ENCODE measurements at regions not wholly inside any gene's neighbourhood (a gene's known extent, or its start where the extent isn't known, plus 50 kb on each side); places are given as distances from the start of the nearest gene placed in this dataset.

DNA sequence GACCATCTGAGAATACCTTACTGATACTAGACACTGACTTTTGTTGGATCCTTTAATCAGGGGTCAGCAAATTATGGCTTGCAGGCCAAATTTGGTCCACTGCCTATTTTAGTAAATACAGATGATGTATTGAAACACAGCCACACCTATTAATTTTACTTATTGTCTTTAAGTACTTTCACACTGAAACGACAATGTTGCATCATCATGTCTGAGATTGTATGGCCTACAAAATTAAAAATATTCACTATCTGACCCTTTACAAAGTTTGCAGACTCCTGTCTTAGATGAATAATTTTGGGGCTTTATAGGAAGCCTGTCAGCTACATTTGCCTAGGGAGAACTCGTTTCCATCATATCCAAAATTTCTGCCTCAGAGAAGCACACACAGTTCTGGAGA, 503.2 kb upstream of the TGFBR2 start:
- no peak overlapping the region for H3K27ac Mint-ChIP-seq (ENCODE audit: unreplicated experiment)
- CTCF ChIA-PET = no interaction called here
- BruUV-seq (replicated peaks) = no TSS peak
- intact Hi-C loops (cut with micrococcal nuclease; ENCODE audit: unreplicated experiment) = no loop called here
- TF ChIP-seq, protein P1, sequence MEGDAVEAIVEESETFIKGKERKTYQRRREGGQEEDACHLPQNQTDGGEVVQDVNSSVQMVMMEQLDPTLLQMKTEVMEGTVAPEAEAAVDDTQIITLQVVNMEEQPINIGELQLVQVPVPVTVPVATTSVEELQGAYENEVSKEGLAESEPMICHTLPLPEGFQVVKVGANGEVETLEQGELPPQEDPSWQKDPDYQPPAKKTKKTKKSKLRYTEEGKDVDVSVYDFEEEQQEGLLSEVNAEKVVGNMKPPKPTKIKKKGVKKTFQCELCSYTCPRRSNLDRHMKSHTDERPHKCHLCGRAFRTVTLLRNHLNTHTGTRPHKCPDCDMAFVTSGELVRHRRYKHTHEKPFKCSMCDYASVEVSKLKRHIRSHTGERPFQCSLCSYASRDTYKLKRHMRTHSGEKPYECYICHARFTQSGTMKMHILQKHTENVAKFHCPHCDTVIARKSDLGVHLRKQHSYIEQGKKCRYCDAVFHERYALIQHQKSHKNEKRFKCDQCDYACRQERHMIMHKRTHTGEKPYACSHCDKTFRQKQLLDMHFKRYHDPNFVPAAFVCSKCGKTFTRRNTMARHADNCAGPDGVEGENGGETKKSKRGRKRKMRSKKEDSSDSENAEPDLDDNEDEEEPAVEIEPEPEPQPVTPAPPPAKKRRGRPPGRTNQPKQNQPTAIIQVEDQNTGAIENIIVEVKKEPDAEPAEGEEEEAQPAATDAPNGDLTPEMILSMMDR (IDR thresholded peaks at IDR 0.05; ENCODE audit: insufficient read depth in 1 of 2, low read depth in 1 of 2, low read length in 1 of 2, severe bottlenecking in 1 of 2, unreplicated experiment in 1 of 2) = no peak
- H3K4me1 ChIP-seq = peaks cover 9% of the 10 kb centered on the region; the same call in 1 of the 2 replicates
- no peak overlapping the region for H3K4me3 ChIP-seq (ENCODE audit: low read depth, low read length)
- POLR2A ChIA-PET = no interaction called here
- peaks cover 10% of the 10 kb centered on the region for H3K4me1 Mint-ChIP-seq (ENCODE audit: low read depth, unreplicated experiment)
- H3K9me3 Mint-ChIP-seq (ENCODE audit: unreplicated experiment) = peaks cover 40% of the 10 kb centered on the region
- no peaks in the 10 kb centered on the region for H3K36me3 ChIP-seq (ENCODE audit: control insufficient read depth, insufficient read depth, low read length)
- H3K27me3 Mint-ChIP-seq (ENCODE audit: insufficient read depth, unreplicated experiment) = no peaks in the 10 kb centered on the region
- peaks cover 4% of the 10 kb centered on the region; the same call in 1 of the 2 replicates for H3K9me3 ChIP-seq
- no peak overlapping the region for H3K4me3 Mint-ChIP-seq (ENCODE audit: unreplicated experiment)
- DNase-seq = no peak
- H3K27me3 ChIP-seq (replicated peaks; ENCODE audit: control insufficient read depth, insufficient read depth, low read length) = no peaks in the 10 kb centered on the region
- no peaks in the 10 kb centered on the region for H3K36me3 Mint-ChIP-seq (ENCODE audit: insufficient read depth, unreplicated experiment)

DNA sequence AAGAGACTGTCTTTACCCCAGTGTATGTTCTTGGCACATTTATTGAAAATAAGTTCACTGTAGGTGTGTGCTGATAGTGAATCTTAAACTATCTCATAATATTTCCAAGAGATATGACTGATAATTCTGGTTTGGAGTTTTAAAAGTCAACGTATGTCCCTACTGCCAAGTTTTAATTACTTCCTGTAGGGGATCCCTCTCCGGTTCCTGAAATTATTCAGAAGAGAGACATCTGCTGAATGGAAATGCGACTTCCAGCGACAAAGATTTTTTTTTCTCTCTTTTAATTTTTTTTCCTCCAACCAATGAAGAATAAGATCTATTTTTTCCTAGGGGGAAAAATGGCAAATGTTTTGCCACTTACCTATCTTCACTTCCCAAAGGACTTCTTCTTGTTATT, 498.9 kb upstream of the TGFBR2 start:
- Histone ChIP-seq H3K4me3 (ENCODE audit: low read depth, low read length) (no peak overlapping the region), H3K9me3 (peaks cover 4% of the 10 kb centered on the region; the same call in 1 of the 2 replicates), H3K4me1 (no peaks in the 10 kb centered on the region; the same call in 1 of the 2 replicates), H3K27me3 (replicated peaks; ENCODE audit: control insufficient read depth, insufficient read depth, low read length) (no peaks in the 10 kb centered on the region), H3K36me3 (ENCODE audit: control insufficient read depth, insufficient read depth, low read length) (no peaks in the 10 kb centered on the region)
- Mint-ChIP-seq H3K4me1 (ENCODE audit: low read depth, unreplicated experiment) (peaks cover 7% of the 10 kb centered on the region), H3K4me3 (ENCODE audit: unreplicated experiment) (no peak overlapping the region), H3K36me3 (ENCODE audit: insufficient read depth, unreplicated experiment) (no peaks in the 10 kb centered on the region), H3K27me3 (ENCODE audit: insufficient read depth, unreplicated experiment) (no peaks in the 10 kb centered on the region), H3K27ac (ENCODE audit: unreplicated experiment) (no peak overlapping the region), H3K9me3 (ENCODE audit: unreplicated experiment) (peaks cover 36% of the 10 kb centered on the region)
- POLR2A ChIA-PET = no interaction called here
- intact Hi-C loops (cut with micrococcal nuclease; ENCODE audit: unreplicated experiment) = no loop called here
- CTCF ChIA-PET = no interaction called here
- TF ChIP-seq, protein P1 (IDR thresholded peaks at IDR 0.05; ENCODE audit: insufficient read depth in 1 of 2, low read depth in 1 of 2, low read length in 1 of 2, severe bottlenecking in 1 of 2, unreplicated experiment in 1 of 2) = no peak
- BruUV-seq (replicated peaks) = no TSS peak
- DNase-seq = no peak

- H3K27me3 Mint-ChIP-seq (ENCODE audit: insufficient read depth, unreplicated experiment) = no peaks in the 10 kb centered on the region
- H3K4me3 Mint-ChIP-seq (ENCODE audit: unreplicated experiment) = no peak overlapping the region
- Histone ChIP-seq H3K4me1 (peaks cover 12% of the 10 kb centered on the region), H3K9me3 (no peaks in the 10 kb centered on the region), H3K27me3 (replicated peaks; ENCODE audit: control insufficient read depth, insufficient read depth, low read length) (no peaks in the 10 kb centered on the region), H3K36me3 (ENCODE audit: control insufficient read depth, insufficient read depth, low read length) (no peaks in the 10 kb centered on the region), H3K4me3 (ENCODE audit: low read depth, low read length) (no peak overlapping the region)
- intact Hi-C loops (cut with micrococcal nuclease; ENCODE audit: unreplicated experiment) = loop anchor here (1.0 to 5.0 kb wide), 3 partner anchors 83 to 580 kb away; partner anchors contain the start of gene TGFBR2
- TF ChIP-seq, protein P1 (IDR thresholded peaks at IDR 0.05; ENCODE audit: insufficient read depth in 1 of 2, low read depth in 1 of 2, low read length in 1 of 2, severe bottlenecking in 1 of 2, unreplicated experiment in 1 of 2) = no peak
- POLR2A ChIA-PET = no interaction called here
- H3K9me3 Mint-ChIP-seq (ENCODE audit: unreplicated experiment) = peaks cover 10% of the 10 kb centered on the region
- peaks cover 21% of the 10 kb centered on the region for H3K4me1 Mint-ChIP-seq (ENCODE audit: low read depth, unreplicated experiment)
- DNase-seq = no peak
- CTCF ChIA-PET = no interaction called here
- H3K27ac Mint-ChIP-seq (ENCODE audit: unreplicated experiment) = no peak overlapping the region
- H3K36me3 Mint-ChIP-seq (ENCODE audit: insufficient read depth, unreplicated experiment) = no peaks in the 10 kb centered on the region
- no TSS peak for BruUV-seq (replicated peaks)
Observed at GRCh38 chr3:30112411-30112810, 494.0 kb upstream of the TGFBR2 start.

All from Caco-2 (cell line).